GM12891 (cell line): ENCODE measurements at regions not wholly inside any gene's neighbourhood (a gene's known extent, or its start where the extent isn't known, plus 50 kb on each side); places are given as distances from the start of the nearest gene placed in this dataset.

Experiments
- POLR2A ChIP-seq: IDR thresholded peaks from 2 replicates; pipeline ENCODE4 v1.6.1; 2011; ENCODE audit warnings: low read depth, low read length, control low read depth
- POLR2AphosphoS5 ChIP-seq: IDR thresholded peaks from 2 replicates; pipeline ENCODE4 v1.6.1; 2011; ENCODE audit warnings: low read depth, low read length, control low read depth
- TAF1 ChIP-seq: IDR thresholded peaks from 2 replicates; pipeline ENCODE4 v1.6.1; 2011; ENCODE audit warnings: low read depth, low read length, control low read depth

DNA sequence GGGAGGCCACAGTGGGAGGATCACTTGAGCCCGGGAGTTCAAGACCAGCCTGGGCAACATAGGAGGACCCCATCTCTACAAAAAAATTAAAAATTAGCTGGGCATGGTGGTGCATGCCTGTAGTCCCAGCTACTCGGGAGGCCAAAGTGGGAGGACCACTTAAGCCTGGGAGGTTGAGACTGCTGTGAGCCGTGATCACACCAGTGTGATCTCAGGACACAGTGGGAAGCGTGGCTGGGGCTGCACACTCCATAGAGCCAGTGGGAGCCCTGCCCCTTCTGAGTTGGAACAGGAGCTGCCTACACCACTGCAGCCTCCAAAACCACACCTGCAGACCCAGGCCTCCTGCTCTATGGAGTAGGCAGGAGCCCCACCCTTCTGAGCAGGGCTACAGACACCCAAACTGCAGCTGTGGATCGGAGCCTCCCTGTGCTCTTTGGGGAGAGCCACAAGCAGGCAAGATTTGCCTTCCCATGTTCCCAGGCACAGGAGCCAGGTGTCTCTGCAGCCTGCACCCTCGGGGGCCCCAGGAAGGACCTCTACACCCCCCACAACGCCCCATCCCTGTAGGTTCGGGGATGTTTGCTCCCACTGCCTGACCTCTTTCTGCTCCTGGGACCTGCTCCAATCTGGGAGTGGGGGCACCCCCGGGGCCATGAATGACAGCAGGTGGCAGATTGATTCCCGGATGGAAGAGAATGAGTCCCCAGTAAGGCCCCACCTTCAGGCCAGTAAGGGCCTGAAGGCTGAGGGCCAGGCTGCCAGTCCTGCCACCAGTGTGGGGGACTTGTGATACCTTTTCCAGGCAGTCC is 245.4 kb downstream of the BUD13 start:
- TF ChIP-seq POLR2A (no peak), TAF1 (no peak), POLR2AphosphoS5 (no peak)
